HCT116 (cell line): ENCODE measurements at regions not wholly inside any gene's neighbourhood (a gene's known extent, or its start where the extent isn't known, plus 50 kb on each side); places are given as distances from the start of the nearest gene placed in this dataset.

ENCODE experiments used
- ATAC-seq: fragments of 200-7000 bp; cut with Tn5 transposase; 2 replicates; pipeline ENCODE4 v1.9.1; 2020; ENCODE audit warnings: mild to moderate bottlenecking, moderate library complexity
- BruUV-seq: library from RNA; stranded (reverse); fragments of 400-500 nt; replicated peaks from 2 replicates; lab custom pipeline; 2021; lab: Mats Ljungman, UMichigan
- CTCF ChIA-PET: fragments of 300-600 bp; sonication (Branson Sonifier 250); formaldehyde crosslinking; loops from one replicate; lab custom pipeline; 2021; ENCODE audit warnings: antibody characterized with exemption; lab: Charles Lee
- POLR2A ChIA-PET: fragments of 300-600, 350-600 bp; sonication (Branson Sonifier 250); formaldehyde crosslinking; loops from one replicate; lab custom pipeline; 2021; ENCODE audit warnings: antibody characterized with exemption; lab: Charles Lee
- RAD21 ChIA-PET, 2 experiments: fragments of 300-600 bp; sonication (Branson Sonifier 250); formaldehyde crosslinking; loops; one replicate each; lab custom pipeline; 2023; ENCODE audit warnings: low total read pairs in 2 of 2; ENCODE audit not compliant: uncharacterized antibody in 2 of 2, unreplicated experiment in 2 of 2, low non-redundant PET in 1 of 2; lab: Charles Lee
- DNase-seq: peaks from one replicate; pipeline ENCODE4 v3.0.0-alpha.2; 2010; ENCODE audit warnings: low read depth, low spot score
- H2AFZ ChIP-seq: fragments of 200-600 bp; shearing (Covaris generic), sonication (generic); 2 replicates; pipeline ENCODE4 v1.6.1; 2017; ENCODE audit warnings: low read depth, mixed run types, mixed read lengths, antibody characterized with exemption, low read length; ENCODE audit not compliant: poor library complexity, severe bottlenecking
- H3K27ac ChIP-seq: 2 replicates; pipeline ENCODE4 v1.5.1; 2012; ENCODE audit warnings: low read depth, low read length
- H3K27me3 ChIP-seq: fragments of 200-600 bp; sonication (generic); 2 replicates; pipeline ENCODE4 v1.6.1; 2016; ENCODE audit warnings: mixed run types, low read length, mixed read lengths; ENCODE audit not compliant: insufficient read depth
- H3K36me3 ChIP-seq, 2 experiments: fragments of 200-500 bp in 1 of 2; fragments of 200-600 bp in 1 of 2; sonication (Bioruptor generic) in 1 of 2; sonication (generic) in 1 of 2; 2 replicates each; pipeline versions ENCODE4 v1.5.1 to v1.6.1; 2014 to 2016; ENCODE audit warnings: low read length in 2 of 2, inconsistent platforms in 1 of 2, mixed read lengths in 1 of 2, mixed run types in 1 of 2; ENCODE audit not compliant: insufficient read depth in 2 of 2, control insufficient read depth in 1 of 2
- H3K4me1 ChIP-seq, 2 experiments: fragments of 200-600 bp in 1 of 2; sonication (generic) in 1 of 2; 2 replicates each; pipeline versions ENCODE4 v1.5.1 to v1.6.1; 2012 to 2017; ENCODE audit warnings: low read length in 2 of 2, inconsistent platforms in 1 of 2, mild to moderate bottlenecking in 1 of 2, mixed read lengths in 1 of 2, mixed run types in 1 of 2, moderate library complexity in 1 of 2; ENCODE audit not compliant: insufficient read depth in 2 of 2, control insufficient read depth in 1 of 2
- H3K4me2 ChIP-seq: fragments of 200-600 bp; sonication (generic); 2 replicates; pipeline ENCODE4 v1.6.1; 2017; ENCODE audit warnings: mixed run types, low read length, mixed read lengths
- H3K4me3 ChIP-seq, 2 experiments: fragments of 200-600 bp in 1 of 2; sonication (generic) in 1 of 2; replicated peaks in 1 of 2; 2 replicates each; pipeline ENCODE4 v1.5.1; 2011 to 2016; ENCODE audit warnings: low read length in 2 of 2, control low read depth in 1 of 2, low read depth in 1 of 2, mild to moderate bottlenecking in 1 of 2, mixed read lengths in 1 of 2, mixed run types in 1 of 2
- H3K79me2 ChIP-seq: fragments of 200-600 bp; sonication (generic); 2 replicates; pipeline ENCODE4 v1.6.1; 2017; ENCODE audit warnings: mild to moderate bottlenecking, mixed run types, low read length, moderate library complexity, mixed read lengths; ENCODE audit not compliant: insufficient read depth
- H3K9ac ChIP-seq: fragments of 200-600 bp; sonication (generic); 2 replicates; pipeline ENCODE4 v1.6.1; 2016; ENCODE audit warnings: low read length, mixed read lengths
- H3K9me2 ChIP-seq: fragments of 200-600 bp; sonication (generic), shearing (Covaris generic); 2 replicates; pipeline ENCODE4 v1.6.1; 2017; ENCODE audit warnings: mixed run types, mild to moderate bottlenecking, moderate library complexity; ENCODE audit not compliant: insufficient read depth
- H3K9me3 ChIP-seq, 2 experiments: fragments of 200-500 bp in 1 of 2; fragments of 200-600 bp in 1 of 2; sonication (Bioruptor generic) in 1 of 2; sonication (generic) in 1 of 2; 2 replicates each; pipeline ENCODE4 v1.6.1; 2014 to 2017; ENCODE audit warnings: low read length in 2 of 2, mixed read lengths in 2 of 2, inconsistent platforms in 1 of 2, low read depth in 1 of 2, mild to moderate bottlenecking in 1 of 2, mixed run types in 1 of 2, moderate library complexity in 1 of 2; ENCODE audit not compliant: control insufficient read depth in 1 of 2, insufficient read depth in 1 of 2
- H4K20me1 ChIP-seq: fragments of 200-600 bp; sonication (generic), shearing (Covaris generic); 2 replicates; pipeline ENCODE4 v1.6.1; 2017; ENCODE audit warnings: mixed run types, mild to moderate bottlenecking, moderate library complexity; ENCODE audit not compliant: insufficient read depth
- EGR1 ChIP-seq: IDR thresholded peaks from 2 replicates; pipeline ENCODE4 v1.6.1; 2012; ENCODE audit warnings: low read depth
- ELF1 ChIP-seq: IDR thresholded peaks from 2 replicates; pipeline ENCODE4 v1.6.1; 2012; ENCODE audit warnings: low read depth, borderline replicate concordance
- FOSL1 ChIP-seq: IDR thresholded peaks from 2 replicates; pipeline ENCODE4 v1.6.1; 2012; ENCODE audit warnings: low read depth
- JUND ChIP-seq: IDR thresholded peaks from 2 replicates; pipeline ENCODE4 v1.6.1; 2012
- RAD21 ChIP-seq: IDR thresholded peaks from 2 replicates; pipeline ENCODE4 v1.6.1; 2012; ENCODE audit warnings: low read depth, mild to moderate bottlenecking
- SIN3A ChIP-seq: IDR thresholded peaks from 2 replicates; pipeline ENCODE4 v1.6.1; 2012; ENCODE audit warnings: low read depth
- SP1 ChIP-seq: IDR thresholded peaks from 2 replicates; pipeline ENCODE4 v1.6.1; 2012; ENCODE audit warnings: low read depth
- SRF ChIP-seq: IDR thresholded peaks from 2 replicates; pipeline ENCODE4 v1.6.1; 2012; ENCODE audit warnings: low read depth
- TCF7L2 ChIP-seq: IDR thresholded peaks from 2 replicates; pipeline ENCODE4 v1.7.0; 2011; ENCODE audit warnings: borderline replicate concordance, inconsistent platforms; ENCODE audit not compliant: insufficient read depth, insufficient read length; ENCODE audit errors: extremely low read depth
- ZFX ChIP-seq: fragments of 450-650 bp; IDR thresholded peaks from 2 replicates; pipeline ENCODE4 v1.6.1; 2017
- intact Hi-C: fragments of 100-400 bp; cut with micrococcal nuclease; formaldehyde crosslinking; loops from 2 replicates; pipeline ENCODE4 v1.10.0; 2022
- TF ChIP-seq, protein P1 (sequence below): IDR thresholded peaks from 2 replicates; pipeline ENCODE4 v1.6.1; 2011; ENCODE audit warnings: mild to moderate bottlenecking, low read length, moderate library complexity; ENCODE audit not compliant: insufficient replicate concordance; ENCODE audit errors: extremely low read depth
- TF ChIP-seq, protein P2 (sequence below): IDR thresholded peaks from 2 replicates; pipeline ENCODE4 v1.6.1; 2012

DNA sequence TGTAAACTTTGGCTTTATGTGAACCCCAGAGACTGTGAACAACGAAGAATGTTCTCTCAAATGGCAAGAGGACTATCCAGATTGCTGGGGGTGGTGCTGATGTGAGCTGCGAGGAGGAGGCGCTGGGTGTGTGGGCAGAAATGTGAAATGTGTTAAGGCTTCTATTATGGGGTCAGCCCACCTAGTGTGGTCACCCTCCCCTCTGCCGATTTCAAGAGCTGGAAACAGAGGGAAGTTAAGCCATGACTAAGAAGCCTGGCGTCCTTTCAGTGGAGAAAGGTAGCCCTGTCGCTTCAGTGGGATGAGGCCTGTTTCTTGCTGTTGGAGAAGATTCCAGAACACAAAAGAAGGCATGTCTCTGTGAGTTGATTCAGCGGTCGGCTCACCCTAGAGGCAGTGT lies 89.0 kb upstream of the KCTD1 start (continued):
- TF ChIP-seq, protein P1, sequence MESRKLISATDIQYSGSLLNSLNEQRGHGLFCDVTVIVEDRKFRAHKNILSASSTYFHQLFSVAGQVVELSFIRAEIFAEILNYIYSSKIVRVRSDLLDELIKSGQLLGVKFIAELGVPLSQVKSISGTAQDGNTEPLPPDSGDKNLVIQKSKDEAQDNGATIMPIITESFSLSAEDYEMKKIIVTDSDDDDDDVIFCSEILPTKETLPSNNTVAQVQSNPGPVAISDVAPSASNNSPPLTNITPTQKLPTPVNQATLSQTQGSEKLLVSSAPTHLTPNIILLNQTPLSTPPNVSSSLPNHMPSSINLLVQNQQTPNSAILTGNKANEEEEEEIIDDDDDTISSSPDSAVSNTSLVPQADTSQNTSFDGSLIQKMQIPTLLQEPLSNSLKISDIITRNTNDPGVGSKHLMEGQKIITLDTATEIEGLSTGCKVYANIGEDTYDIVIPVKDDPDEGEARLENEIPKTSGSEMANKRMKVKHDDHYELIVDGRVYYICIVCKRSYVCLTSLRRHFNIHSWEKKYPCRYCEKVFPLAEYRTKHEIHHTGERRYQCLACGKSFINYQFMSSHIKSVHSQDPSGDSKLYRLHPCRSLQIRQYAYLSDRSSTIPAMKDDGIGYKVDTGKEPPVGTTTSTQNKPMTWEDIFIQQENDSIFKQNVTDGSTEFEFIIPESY = no peak

DNA sequence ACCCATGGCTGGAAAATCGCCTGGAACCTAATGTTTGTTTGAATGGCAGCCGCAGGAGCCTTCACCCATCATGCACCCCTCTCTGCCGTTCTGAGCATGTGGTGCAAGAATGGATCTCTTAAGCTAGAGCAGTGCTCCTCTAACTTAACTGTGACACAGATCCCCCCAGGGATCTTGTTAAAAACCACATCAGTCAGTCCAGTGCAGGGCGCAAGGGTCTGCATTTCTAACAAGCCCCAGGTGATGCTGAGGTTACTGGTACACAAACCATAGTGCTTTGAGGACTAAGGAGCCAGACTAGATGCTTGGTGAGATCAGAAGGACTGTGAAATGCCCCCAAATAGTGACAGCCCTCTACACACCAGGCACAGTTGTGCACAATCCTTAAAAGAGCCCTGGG lies 87.1 kb upstream of the KCTD1 start:
- no peak for DNase-seq
- no peak overlapping the region for H3K4me3 ChIP-seq
- no peaks in the 10 kb centered on the region for H3K9me2 ChIP-seq
- no peaks in the 10 kb centered on the region for H3K4me1 ChIP-seq
- BruUV-seq = no TSS peak
- no peaks in the 10 kb centered on the region for H3K79me2 ChIP-seq
- H3K36me3 ChIP-seq = no peaks in the 10 kb centered on the region
- RAD21 ChIA-PET = no interaction called here
- no peak for ATAC-seq
- H2AFZ ChIP-seq = no peak overlapping the region
- CTCF ChIA-PET = no interaction called here
- POLR2A ChIA-PET = no interaction called here
- no peak overlapping the region for H3K27ac ChIP-seq
- intact Hi-C loops = no loop called here
- TF ChIP-seq SP1 (no peak), SIN3A (no peak), SRF (no peak), ZFX (no peak), TCF7L2 (no peak), ELF1 (no peak), FOSL1 (no peak), EGR1 (no peak), JUND (no peak), RAD21 (no peak)
- TF ChIP-seq, protein P2, sequence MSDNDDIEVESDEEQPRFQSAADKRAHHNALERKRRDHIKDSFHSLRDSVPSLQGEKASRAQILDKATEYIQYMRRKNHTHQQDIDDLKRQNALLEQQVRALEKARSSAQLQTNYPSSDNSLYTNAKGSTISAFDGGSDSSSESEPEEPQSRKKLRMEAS = no peak
- TF ChIP-seq, protein P1 = no peak
- TF ChIP-seq, all 23 proteins: peak for 0
- Histone ChIP-seq H3K9ac (no peak overlapping the region), H3K9me3 (no peaks in the 10 kb centered on the region), H4K20me1 (no peaks in the 10 kb centered on the region), H3K27me3 (no peaks in the 10 kb centered on the region), H3K4me2 (no peak overlapping the region)
